Loucy (cell line): ENCODE measurements at regions not wholly inside any gene's neighbourhood (a gene's known extent, or its start where the extent isn't known, plus 50 kb on each side); places are given as distances from the start of the nearest gene placed in this dataset.

ENCODE experiments used
- EZH2phosphoT487 ChIP-seq: fragments of 200-600 bp; IDR thresholded peaks from 2 replicates; pipeline ENCODE4 v1.6.1; 2018; ENCODE audit warnings: antibody characterized with exemption, mild to moderate bottlenecking, moderate library complexity, borderline replicate concordance
- TF ChIP-seq, protein P1 (sequence below): fragments of 200-600 bp; sonication (generic); conservative IDR thresholded peaks from 2 replicates; pipeline ENCODE4 v1.5.1; 2014; ENCODE audit warnings: mild to moderate bottlenecking, antibody characterized with exemption, low read length

- no peak for TF ChIP-seq EZH2phosphoT487
- TF ChIP-seq, protein P1, sequence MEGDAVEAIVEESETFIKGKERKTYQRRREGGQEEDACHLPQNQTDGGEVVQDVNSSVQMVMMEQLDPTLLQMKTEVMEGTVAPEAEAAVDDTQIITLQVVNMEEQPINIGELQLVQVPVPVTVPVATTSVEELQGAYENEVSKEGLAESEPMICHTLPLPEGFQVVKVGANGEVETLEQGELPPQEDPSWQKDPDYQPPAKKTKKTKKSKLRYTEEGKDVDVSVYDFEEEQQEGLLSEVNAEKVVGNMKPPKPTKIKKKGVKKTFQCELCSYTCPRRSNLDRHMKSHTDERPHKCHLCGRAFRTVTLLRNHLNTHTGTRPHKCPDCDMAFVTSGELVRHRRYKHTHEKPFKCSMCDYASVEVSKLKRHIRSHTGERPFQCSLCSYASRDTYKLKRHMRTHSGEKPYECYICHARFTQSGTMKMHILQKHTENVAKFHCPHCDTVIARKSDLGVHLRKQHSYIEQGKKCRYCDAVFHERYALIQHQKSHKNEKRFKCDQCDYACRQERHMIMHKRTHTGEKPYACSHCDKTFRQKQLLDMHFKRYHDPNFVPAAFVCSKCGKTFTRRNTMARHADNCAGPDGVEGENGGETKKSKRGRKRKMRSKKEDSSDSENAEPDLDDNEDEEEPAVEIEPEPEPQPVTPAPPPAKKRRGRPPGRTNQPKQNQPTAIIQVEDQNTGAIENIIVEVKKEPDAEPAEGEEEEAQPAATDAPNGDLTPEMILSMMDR, result no peak
Observed at GRCh38 chr4:188915175-188915574, 775.9 kb downstream of the TRIML1 start.
